ENCODE measurements at regions not wholly inside any gene's neighbourhood (a gene's known extent, or its start where the extent isn't known, plus 50 kb on each side); places are given as distances from the start of the nearest gene placed in this dataset.

DNA sequence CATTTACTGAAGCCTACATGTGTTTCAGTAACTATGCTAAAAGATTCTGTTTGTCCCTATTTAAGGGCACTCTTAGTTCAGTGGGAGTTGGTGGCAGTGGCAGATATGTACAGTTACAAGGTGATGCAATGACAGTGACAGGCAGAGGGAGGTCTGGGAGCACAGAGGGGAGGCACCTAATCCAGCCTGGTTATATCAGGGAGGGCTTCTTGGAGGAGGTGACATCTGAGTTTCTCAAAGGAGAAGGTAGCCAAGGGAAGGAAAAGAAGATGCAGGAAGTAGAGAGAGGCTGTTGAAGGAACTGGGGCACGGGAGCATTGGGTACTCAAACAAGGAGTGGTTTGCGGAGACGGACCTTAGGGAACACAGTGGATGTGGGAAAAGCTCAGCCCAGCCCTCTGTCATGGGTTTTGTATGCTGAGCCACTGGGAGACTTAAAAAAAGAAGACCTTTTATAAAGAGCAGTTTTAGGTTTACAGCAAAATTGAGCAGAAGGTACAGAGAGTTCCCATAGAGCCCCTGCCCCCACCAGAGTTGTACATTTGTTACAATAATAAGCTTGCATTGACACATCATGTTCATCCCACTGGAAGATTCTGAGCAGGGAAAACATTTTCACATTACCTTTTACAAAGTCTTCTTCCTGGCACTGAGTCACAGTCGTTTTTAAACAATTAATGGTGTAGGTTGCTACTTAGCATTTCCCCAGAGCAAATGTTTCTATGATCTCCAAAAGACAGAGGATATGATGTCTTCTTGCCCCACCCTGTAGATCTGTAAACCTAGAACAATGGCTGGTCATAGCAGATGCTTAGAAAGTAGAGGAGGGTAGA lies 83.0 kb upstream of the TAF1B start:
- peaks cover 24 to 29% of the 10 kb centered on the region in 2 donors for H3K4me1 Mint-ChIP-seq (ENCODE audit: low read depth in 2 of 2)
- H3K4me3 Mint-ChIP-seq, result no peak overlapping the region
- no peaks in the 10 kb centered on the region for H3K9me3 Mint-ChIP-seq
- no peak for ATAC-seq
- no peak for DNase-seq (ENCODE audit: low spot score)
- no peaks in the 10 kb centered on the region for H3K36me3 Mint-ChIP-seq
- peaks cover 0 to 7% of the 10 kb centered on the region in 2 donors for H3K27me3 Mint-ChIP-seq
- no peak overlapping the region for H3K27ac Mint-ChIP-seq

DNA sequence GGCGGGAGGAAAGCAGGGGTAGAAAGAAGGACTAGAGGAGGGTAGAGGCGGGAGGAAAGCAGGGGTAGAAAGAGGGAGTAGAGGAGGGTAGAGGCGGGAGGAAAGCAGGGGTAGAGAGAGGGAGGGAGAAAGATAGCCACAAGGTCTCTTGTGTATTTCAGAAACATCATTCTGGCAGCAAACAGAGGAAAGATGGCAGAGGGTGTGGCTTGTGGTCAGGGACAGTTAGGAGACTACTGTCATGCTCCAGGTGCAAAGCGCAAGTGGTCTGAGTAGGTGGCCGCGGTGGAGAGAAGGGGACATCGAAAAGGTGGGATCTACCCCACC lies 82.4 kb upstream of the TAF1B start:
- no peaks in the 10 kb centered on the region for H3K36me3 Mint-ChIP-seq
- H3K4me1 Mint-ChIP-seq (ENCODE audit: low read depth in 2 of 2), result peaks cover 22 to 29% of the 10 kb centered on the region in 2 donors
- H3K27ac Mint-ChIP-seq, result no peak overlapping the region
- peaks cover 0 to 5% of the 10 kb centered on the region in 2 donors for H3K27me3 Mint-ChIP-seq
- DNase-seq (ENCODE audit: low spot score), result no peak
- H3K9me3 Mint-ChIP-seq, result no peaks in the 10 kb centered on the region
- no peak overlapping the region for H3K4me3 Mint-ChIP-seq
- ATAC-seq, result no peak

DNA sequence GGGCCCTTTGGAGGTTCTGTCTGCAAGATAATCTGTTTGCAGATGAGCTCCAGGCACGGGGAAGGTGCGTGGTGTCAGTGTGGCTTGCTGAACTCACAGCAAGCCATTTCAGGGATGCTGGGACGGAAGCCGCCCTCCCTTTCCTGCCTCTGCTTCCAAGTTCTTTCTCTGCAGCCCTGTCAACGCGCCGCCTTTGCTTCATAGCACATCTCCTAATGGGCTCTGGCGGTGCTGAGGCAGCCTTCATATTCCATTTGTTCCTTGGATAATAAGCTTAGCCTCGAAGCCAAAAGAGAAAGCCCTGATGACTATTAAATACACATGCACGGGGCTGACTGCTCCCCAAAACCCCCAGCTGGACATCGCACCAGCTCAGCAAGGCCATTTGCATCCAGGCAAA lies 81.7 kb upstream of the TAF1B start:
- Mint-ChIP-seq H3K9me3 (no peaks in the 10 kb centered on the region), H3K27me3 (peaks cover 0 to 2% of the 10 kb centered on the region in 2 donors), H3K27ac (no peak overlapping the region), H3K4me1 (ENCODE audit: low read depth in 2 of 2) (peaks cover 22 to 29% of the 10 kb centered on the region in 2 donors), H3K4me3 (no peak overlapping the region), H3K36me3 (no peaks in the 10 kb centered on the region)
- DNase-seq (ENCODE audit: low spot score), result no peak
- ATAC-seq, result no peak

DNA sequence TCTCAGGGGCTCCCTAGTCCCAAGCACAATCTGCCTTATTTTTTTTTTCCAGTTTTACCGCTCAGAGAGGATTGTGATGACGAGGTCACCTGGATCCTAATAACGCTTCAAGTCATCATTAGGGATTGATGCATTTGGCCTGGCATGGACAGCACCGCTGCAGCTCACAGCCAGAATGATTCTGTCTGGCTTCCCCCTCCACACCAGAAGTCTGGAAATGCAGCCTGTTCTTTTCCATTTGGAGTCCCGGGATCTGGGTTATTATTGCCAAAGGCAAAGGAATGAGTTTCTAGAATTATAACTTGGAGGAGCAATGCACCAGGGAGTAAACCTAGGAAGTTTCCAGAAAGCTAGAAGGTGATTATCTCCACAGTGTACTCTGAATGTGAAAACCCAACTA lies 81.1 kb upstream of the TAF1B start:
- Mint-ChIP-seq H3K9me3 (no peaks in the 10 kb centered on the region), H3K36me3 (no peaks in the 10 kb centered on the region), H3K27ac (no peak overlapping the region), H3K27me3 (peaks cover 0 to 2% of the 10 kb centered on the region in 2 donors), H3K4me1 (ENCODE audit: low read depth in 2 of 2) (peaks cover 20 to 29% of the 10 kb centered on the region in 2 donors), H3K4me3 (no peak overlapping the region)
- ATAC-seq (no peak), DNase-seq (ENCODE audit: low spot score) (no peak)

DNA sequence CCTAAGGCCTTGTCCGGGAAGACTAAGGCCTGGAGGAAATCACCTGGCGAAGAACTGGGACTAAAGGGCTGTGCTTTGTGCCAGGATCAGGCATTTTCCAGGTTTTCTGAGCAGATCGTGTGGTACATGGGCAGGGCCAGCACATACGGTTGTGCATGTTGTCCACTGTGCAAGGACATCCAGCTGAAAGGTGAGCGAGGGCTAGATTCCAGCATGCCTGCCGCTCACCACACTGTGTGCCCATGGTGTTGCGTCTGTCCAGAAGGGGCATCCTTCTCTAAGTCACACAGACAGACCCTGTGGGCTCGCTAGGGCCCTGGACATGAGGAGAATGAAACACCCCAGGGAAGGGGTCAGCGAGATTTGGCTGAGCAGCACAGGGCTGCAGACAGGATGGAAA lies 80.3 kb upstream of the TAF1B start:
- no peak overlapping the region for H3K4me3 Mint-ChIP-seq
- H3K27me3 Mint-ChIP-seq, result peaks cover 0 to 2% of the 10 kb centered on the region in 2 donors
- H3K27ac Mint-ChIP-seq, result no peak overlapping the region
- H3K9me3 Mint-ChIP-seq, result no peaks in the 10 kb centered on the region
- ATAC-seq, result no peak
- peaks cover 16 to 29% of the 10 kb centered on the region in 2 donors for H3K4me1 Mint-ChIP-seq (ENCODE audit: low read depth in 2 of 2)
- no peak for DNase-seq (ENCODE audit: low spot score)
- no peaks in the 10 kb centered on the region for H3K36me3 Mint-ChIP-seq

DNA sequence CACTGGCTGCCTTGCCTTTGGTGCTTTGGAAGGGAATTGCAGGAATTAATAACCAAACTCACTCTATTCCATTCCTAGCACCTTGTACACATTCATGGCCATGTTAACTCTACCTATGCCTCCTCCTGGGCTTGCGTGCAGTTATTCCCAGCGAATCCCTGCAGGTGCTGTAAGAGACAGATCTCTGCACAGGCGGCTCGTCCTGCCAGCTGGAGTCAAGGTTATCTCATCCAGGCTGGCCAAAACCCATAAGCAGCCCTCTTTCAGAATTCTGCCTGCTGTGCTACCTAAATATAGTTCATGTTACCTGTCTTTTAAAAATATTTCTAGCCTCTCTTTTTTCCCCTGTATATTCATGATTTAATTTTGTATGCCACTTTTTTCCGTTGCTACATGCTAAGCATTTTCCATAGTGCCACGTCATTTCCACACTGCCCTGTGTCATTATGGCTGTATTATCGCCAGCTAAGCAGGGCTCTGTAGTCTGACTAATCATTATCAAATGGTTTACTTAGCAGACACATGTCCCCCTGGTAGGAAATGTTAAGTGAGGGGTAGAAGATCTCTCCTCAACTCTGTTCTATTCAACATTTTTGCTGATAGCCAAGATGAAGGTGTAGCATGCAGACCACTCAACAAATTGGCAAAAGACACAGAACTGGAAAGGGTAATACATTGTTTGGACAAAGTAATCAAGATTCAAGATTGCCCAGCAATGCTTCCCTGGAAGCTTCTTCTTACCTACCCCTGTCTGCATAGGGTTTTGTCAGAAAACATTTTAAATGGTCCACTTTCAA lies 79.7 kb upstream of the TAF1B start:
- Mint-ChIP-seq H3K9me3 (no peaks in the 10 kb centered on the region), H3K4me1 (ENCODE audit: low read depth in 2 of 2) (peaks cover 16 to 29% of the 10 kb centered on the region in 2 donors), H3K36me3 (no peaks in the 10 kb centered on the region), H3K27me3 (peaks cover 0 to 2% of the 10 kb centered on the region in 2 donors), H3K27ac (no peak overlapping the region), H3K4me3 (no peak overlapping the region)
- ATAC-seq, result no peak
- no peak for DNase-seq (ENCODE audit: low spot score)

DNA sequence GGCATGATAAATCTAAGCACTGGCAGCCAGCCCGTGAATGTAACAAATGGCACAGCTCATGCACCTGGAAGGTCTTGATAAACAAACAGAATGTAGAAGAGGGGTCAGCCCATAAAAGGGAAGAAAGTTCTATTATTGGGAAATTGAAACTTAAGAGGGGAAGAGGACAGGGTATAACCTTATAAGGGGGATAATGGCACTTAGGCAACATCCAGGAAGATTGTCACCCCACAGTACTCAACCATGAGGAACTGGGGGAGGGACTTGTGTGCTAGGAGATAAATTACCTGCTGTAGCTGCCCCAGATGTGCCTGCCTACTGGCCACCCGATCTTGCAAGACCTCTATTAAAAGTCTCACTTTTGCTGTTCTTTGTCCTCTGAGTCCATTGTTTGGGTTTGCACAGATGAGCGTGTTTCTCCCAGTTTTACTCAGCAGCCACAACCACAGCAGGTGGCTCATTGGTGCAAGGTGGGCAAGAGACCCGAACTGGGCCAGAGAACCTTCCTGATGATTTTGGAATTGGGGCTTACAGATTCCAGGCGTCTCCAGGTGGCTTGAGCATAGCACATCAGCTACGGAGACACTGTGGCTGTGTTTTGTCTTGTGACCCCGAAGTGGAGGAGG lies 79.0 kb upstream of the TAF1B start:
- H3K4me3 Mint-ChIP-seq, result no peak overlapping the region
- ATAC-seq (no peak), DNase-seq (ENCODE audit: low spot score) (no peak)
- H3K9me3 Mint-ChIP-seq, result no peaks in the 10 kb centered on the region
- no peaks in the 10 kb centered on the region for H3K36me3 Mint-ChIP-seq
- no peaks in the 10 kb centered on the region for H3K27me3 Mint-ChIP-seq
- H3K4me1 Mint-ChIP-seq (ENCODE audit: low read depth in 2 of 2), result peaks cover 16 to 26% of the 10 kb centered on the region in 2 donors
- no peak overlapping the region for H3K27ac Mint-ChIP-seq

DNA sequence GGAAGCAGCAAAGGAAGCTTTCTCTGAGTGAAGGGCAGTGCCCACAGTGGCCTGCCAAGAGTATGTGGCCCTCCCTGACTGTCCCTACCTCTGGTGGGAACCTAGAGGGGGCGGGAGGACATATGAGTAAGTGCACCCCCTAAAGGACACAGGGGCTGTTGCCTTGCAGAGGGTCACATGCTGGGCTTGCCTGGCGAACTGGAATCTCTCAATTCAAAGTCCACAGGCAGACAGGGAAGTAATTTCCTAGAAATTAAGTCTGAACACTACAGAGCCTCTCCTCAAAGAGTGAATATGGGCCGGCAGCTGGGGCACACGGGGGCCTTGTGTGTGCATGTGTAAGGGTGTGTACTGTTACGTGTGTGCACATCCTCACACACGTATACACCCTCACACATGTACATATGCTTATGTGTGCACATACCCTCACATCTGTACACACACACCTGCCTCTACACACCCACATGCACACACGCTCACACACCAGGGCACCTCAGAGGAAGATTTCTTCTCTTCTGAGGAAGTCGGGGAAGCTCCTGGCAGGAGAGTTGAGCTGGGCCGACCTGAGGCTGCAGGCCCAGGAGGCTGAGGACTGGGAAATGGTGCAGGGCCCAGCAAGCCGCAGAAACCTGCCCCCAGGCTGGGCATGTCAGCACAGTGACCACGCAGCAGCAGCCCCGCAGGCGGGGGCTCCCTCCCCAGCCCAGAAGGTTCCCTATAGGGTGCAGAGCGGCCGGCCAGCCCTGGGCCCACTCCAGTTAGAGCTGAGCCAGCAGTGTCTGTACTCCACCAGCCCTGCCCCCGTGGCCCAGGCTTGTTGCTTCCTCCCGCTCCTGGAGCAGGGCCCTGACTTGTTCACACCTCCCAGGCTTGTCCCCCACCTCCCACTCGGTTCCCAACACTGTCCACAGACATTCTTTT lies 77.4 kb upstream of the TAF1B start:
- H3K27ac Mint-ChIP-seq, result peak overlapping the region in 1 of 2 donors; percentile 64
- DNase-seq (ENCODE audit: low spot score) (no peak), ATAC-seq (peak; percentile 17 to 34)
- peaks cover 9 to 19% of the 10 kb centered on the region in 2 donors for H3K4me1 Mint-ChIP-seq (ENCODE audit: low read depth in 2 of 2)
- H3K27me3 Mint-ChIP-seq, result no peaks in the 10 kb centered on the region
- H3K9me3 Mint-ChIP-seq, result no peaks in the 10 kb centered on the region
- H3K36me3 Mint-ChIP-seq, result no peaks in the 10 kb centered on the region
- H3K4me3 Mint-ChIP-seq, result no peak overlapping the region

DNA sequence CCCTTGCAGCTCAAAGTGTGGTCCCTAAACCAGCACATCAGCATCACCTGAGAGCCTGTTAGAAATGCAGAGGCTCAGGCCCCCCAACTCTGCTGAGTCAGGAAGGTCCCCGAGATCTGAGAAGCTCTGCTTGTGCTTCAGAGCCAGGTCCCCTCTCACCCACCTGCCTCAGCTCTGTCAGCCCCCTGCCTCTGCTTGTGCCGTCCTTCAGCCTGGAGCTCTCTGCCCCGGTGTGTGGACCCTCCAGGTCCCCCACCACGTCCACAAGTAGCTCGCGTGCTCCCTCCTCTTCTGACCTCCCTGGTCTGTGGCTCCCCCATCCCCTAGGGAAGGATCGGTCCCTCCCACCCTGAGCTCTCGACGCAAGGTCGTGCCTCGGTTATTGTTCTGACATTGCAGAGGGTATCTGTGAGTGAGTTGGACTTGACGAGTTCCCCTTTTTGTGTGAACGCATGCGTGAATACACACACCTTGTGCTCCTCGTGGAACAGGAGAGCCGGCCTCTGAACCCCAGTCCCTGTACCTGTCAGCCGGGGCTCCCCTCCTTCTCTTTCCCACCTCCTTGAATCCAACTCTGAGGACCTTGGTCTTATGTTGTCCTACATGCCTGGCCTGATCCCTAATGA lies 75.5 kb upstream of the TAF1B start:
- no peak for ATAC-seq
- DNase-seq (ENCODE audit: low spot score), result no peak
- no peaks in the 10 kb centered on the region for H3K27me3 Mint-ChIP-seq
- H3K9me3 Mint-ChIP-seq, result no peaks in the 10 kb centered on the region
- no peaks in the 10 kb centered on the region for H3K36me3 Mint-ChIP-seq
- H3K27ac Mint-ChIP-seq, result no peak overlapping the region
- H3K4me1 Mint-ChIP-seq (ENCODE audit: low read depth in 2 of 2), result peaks cover 6 to 15% of the 10 kb centered on the region in 2 donors
- H3K4me3 Mint-ChIP-seq, result no peak overlapping the region

DNA sequence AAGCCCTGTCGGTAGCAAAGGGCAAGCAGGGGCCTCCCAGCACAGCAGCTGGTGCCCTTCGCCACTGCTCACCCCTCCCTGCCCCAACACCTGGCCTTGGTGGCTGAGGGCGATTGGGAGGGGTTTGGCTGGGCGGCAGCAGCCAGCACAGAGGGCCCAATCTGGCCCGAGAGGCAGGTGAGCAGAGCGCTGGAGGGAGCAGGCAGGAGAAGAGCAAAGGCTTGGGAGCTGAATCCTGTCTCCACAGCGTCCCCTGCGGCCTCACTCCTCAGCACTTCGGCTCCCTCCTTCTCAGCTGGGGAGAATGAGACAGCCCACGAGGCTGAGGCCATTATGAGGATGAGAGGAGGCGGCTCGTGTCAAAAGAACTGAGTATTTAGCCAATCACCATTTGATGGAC lies 74.9 kb upstream of the TAF1B start:
- peaks cover 6 to 15% of the 10 kb centered on the region in 2 donors for H3K4me1 Mint-ChIP-seq (ENCODE audit: low read depth in 2 of 2)
- no peak overlapping the region for H3K27ac Mint-ChIP-seq
- DNase-seq (ENCODE audit: low spot score), result no peak
- ATAC-seq, result no peak
- H3K27me3 Mint-ChIP-seq, result no peaks in the 10 kb centered on the region
- no peaks in the 10 kb centered on the region for H3K36me3 Mint-ChIP-seq
- H3K9me3 Mint-ChIP-seq, result no peaks in the 10 kb centered on the region
- no peak overlapping the region for H3K4me3 Mint-ChIP-seq

DNA sequence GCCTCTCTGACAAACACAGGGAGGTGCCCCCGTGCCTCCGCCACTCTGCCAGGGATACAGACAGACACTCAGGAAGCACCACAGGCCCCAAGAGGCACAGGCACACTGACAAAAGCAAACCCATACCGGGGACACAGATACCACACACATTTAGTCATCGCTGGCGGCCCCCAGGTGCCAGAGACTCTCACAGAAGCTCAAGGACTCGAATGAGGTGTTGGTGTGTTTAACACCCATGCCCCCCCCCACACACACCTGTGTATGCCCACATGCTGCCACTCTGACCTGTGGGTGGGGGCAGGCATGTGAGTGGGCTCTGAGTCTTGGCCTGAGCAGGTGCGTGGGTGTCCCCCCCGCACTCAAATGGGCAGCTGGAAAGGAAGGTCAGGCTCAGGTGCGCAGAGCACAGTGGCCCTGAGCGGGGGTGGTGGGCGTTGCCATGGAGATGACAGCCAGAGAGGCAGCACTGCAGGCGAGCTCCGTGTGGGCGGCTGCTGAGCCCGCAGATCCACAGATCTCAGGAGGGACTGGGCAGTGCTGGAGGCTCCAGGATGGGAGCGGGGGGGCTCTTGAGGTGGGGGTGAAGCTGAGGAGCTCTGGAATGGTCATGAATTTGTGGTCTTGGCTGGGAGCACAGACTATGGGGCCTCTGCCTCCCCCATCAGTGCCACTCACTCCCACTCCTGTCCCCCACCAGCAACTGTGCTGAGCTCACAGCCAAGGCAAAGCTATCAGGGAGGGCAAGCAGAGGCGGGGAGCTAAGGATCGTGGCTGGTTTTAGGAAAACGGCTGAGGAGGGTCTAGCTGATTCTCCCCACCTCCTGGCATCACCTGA lies 73.9 kb upstream of the TAF1B start:
- DNase-seq (ENCODE audit: low spot score), result no peak
- H3K27me3 Mint-ChIP-seq, result no peaks in the 10 kb centered on the region
- H3K4me3 Mint-ChIP-seq, result no peak overlapping the region
- no peak for ATAC-seq
- peaks cover 6 to 14% of the 10 kb centered on the region in 2 donors for H3K4me1 Mint-ChIP-seq (ENCODE audit: low read depth in 2 of 2)
- no peaks in the 10 kb centered on the region for H3K36me3 Mint-ChIP-seq
- no peak overlapping the region for H3K27ac Mint-ChIP-seq
- no peaks in the 10 kb centered on the region for H3K9me3 Mint-ChIP-seq

DNA sequence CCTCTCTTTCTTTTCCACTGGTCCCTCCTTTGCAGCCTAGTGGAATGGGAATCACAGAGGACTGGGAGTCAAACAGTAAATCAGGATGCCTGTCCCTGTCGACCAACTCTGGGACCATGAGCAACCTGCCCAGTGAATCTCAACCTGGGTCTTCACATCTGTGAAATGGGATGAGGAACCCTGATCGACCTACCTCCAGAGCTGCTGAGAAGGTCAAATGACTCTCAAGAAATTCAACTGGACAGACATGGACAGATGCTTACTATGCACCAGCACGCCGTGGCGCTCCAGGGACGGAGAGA lies 73.3 kb upstream of the TAF1B start:
- Mint-ChIP-seq H3K27me3 (no peaks in the 10 kb centered on the region), H3K36me3 (no peaks in the 10 kb centered on the region), H3K4me3 (no peak overlapping the region), H3K9me3 (no peaks in the 10 kb centered on the region), H3K4me1 (ENCODE audit: low read depth in 2 of 2) (peaks cover 6 to 9% of the 10 kb centered on the region in 2 donors), H3K27ac (no peak overlapping the region)
- ATAC-seq, result no peak
- no peak for DNase-seq (ENCODE audit: low spot score)
